Stimulated activated CD4-positive, alpha-beta T cell treated with anti-CD3 and anti-CD28 coated beads, Interleukin-1b, Interleukin-23, amount 100 ng/mL, for 48 hours (primary cell): ENCODE measurements at regions not wholly inside any gene's neighbourhood (a gene's known extent, or its start where the extent isn't known, plus 50 kb on each side); places are given as distances from the start of the nearest gene placed in this dataset.

Experiments used
- DNase-seq: peaks from one replicate; pipeline ENCODE4 v3.0.0-alpha.2; 2020

- no peak for DNase-seq
Measured at GRCh38 chr6:140124498-140124897, 750.0 kb upstream of the CITED2 start.

- no peak for DNase-seq
Measured at GRCh38 chr6:140108167-140108566, 733.7 kb upstream of the CITED2 start.

- DNase-seq: no peak
Measured at GRCh38 chr6:140107216-140107615, 732.8 kb upstream of the CITED2 start.

- DNase-seq: no peak
Measured at GRCh38 chr6:140105857-140106256, 731.4 kb upstream of the CITED2 start.

- no peak for DNase-seq
Measured at GRCh38 chr6:140105241-140105640, 730.8 kb upstream of the CITED2 start.

- no peak for DNase-seq
Measured at GRCh38 chr6:140101818-140102217, 727.4 kb upstream of the CITED2 start.

GRCh38 chr6:140101367-140101766 is 726.9 kb upstream of the CITED2 start:
- no peak for DNase-seq

GRCh38 chr6:140095532-140095931 is 721.1 kb upstream of the CITED2 start:
- DNase-seq: no peak

GRCh38 chr6:140091895-140092294 is 717.4 kb upstream of the CITED2 start:
- no peak for DNase-seq

GRCh38 chr6:140090871-140091270 is 716.4 kb upstream of the CITED2 start:
- no peak for DNase-seq

- DNase-seq: no peak
Measured at GRCh38 chr6:140083375-140083774, 708.9 kb upstream of the CITED2 start.

GRCh38 chr6:140082867-140083297 is 708.4 kb upstream of the CITED2 start:
- no peak for DNase-seq

- DNase-seq: no peak
Measured at GRCh38 chr6:140079328-140079727, 704.9 kb upstream of the CITED2 start.

GRCh38 chr6:140078561-140079125 is 704.2 kb upstream of the CITED2 start:
- no peak for DNase-seq

- DNase-seq: no peak
Measured at GRCh38 chr6:140077827-140078560, 703.5 kb upstream of the CITED2 start.

GRCh38 chr6:140076105-140076504 is 701.7 kb upstream of the CITED2 start:
- DNase-seq: no peak

- no peak for DNase-seq
Measured at GRCh38 chr6:140073456-140073855, 699.0 kb upstream of the CITED2 start.

GRCh38 chr6:140071601-140072062 is 697.2 kb upstream of the CITED2 start:
- DNase-seq: no peak

- DNase-seq: no peak
Measured at GRCh38 chr6:140070846-140071473, 696.5 kb upstream of the CITED2 start.

- no peak for DNase-seq
Measured at GRCh38 chr6:140069576-140069975, 695.1 kb upstream of the CITED2 start.

- no peak for DNase-seq
Measured at GRCh38 chr6:140068801-140069200, 694.4 kb upstream of the CITED2 start.

GRCh38 chr6:140064366-140064765 is 689.9 kb upstream of the CITED2 start:
- DNase-seq: no peak

GRCh38 chr6:140063021-140063399 is 688.6 kb upstream of the CITED2 start:
- no peak for DNase-seq
